ENCODE measurements at regions not wholly inside any gene's neighbourhood (a gene's known extent, or its start where the extent isn't known, plus 50 kb on each side); places are given as distances from the start of the nearest gene placed in this dataset.
A peak's percentile ranks its signal among the peaks of the same experiment; 100 is the strongest.
"Not testable (repeated sequence)": the region's sequence is repeated elsewhere in the genome, so short reads cannot be mapped to it uniquely, and the experiment has no call there.

DNA sequence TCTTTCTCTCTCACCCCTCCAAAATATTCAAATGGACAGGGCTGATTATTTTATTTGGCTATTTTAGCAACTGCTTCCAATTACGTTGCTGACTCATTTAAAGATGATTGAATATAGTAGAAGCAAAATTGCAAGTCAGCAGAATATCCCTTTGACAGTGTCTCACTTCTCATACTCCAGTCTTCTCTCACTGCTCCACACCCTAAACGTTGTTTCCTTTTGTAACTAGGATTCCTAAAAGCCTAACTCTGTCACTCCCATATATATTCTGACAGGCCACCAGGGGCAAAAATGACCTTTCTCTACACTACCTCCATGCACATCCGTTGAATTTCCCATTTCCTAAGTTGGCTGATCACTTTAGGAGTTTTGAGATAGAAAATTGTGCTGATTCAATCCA, 351.1 kb downstream of the RND3 start:
- DNase-seq, result no peak

DNA sequence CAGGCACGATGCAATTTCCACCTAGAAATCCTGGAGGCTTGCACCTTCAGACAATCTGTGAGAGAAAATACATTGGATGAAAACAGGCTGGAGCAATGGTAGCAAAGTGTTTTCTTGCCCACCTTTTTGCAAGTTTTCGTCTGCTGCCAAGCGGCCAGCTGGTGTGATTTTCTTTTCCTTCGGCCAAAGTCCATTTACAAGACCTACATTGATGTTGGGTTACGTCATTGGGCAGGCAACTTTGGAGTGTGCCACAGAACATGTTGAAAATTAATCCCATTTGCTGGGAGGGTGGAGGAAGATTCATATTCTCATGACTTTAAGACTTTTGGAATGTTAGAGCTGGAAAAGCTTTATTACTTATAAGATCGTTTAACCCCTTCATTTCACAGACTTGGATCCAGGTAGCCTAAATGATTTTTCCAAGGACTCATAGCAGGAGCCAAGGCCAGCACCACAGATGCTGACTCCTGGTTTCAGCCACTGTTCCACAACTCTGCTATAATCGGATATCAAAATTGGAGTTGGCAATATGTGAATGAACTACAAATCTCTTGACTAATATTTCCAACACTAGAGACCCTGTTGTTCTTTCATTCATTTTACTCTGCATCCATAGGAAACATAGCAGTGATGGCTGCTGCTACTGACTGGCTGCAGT, 352.1 kb downstream of the RND3 start:
- no peak for DNase-seq

DNA sequence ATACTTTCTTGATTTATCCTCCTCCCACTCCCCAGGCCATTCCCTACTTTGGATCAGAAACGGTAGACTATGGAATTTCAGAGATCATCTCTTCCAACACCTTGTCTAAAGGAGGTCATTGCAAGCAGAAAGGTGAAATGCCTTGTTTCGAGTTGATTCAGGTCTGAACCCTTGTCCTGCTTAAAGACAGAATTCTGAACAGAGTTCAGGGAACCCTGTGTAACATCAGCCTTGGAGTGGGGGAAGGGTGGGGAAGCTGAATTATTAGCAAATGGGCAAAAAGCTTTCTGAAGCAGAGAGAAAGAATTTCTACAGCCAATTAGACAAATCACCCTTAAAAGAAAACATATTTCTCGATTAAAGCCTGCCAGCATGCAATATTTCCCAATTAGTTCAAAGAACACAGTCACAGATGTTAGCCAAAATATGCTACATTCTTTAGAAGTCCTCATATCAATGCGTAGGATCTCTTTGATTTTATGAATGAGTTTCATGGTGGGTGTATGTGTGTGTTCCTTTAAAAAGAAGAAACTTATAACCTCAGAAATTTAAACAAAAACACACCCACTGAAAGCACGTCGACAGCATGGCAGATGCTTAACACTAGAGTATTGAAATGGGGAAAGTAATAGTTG, 353.1 kb downstream of the RND3 start:
- peak; percentile 39 to 54 for DNase-seq

DNA sequence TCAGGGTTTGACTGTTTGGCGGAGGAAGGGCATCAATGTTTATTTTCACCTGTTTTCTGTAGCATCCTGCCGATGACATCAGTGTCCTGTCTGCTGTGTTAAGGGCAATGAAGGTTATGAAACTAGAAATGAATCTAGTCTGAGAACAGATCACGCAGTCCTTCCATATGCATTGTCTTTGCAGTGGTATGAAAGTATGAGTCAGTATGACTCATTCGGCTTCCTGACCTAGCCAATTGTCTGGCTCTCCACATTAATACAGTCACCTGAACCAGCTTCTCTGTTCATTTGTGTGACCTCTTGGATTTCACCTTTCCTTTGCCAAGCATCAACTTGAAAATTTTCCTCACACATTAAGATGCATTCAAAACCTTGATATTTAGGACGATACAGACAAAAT, 353.8 kb downstream of the RND3 start:
- DNase-seq, result no peak

DNA sequence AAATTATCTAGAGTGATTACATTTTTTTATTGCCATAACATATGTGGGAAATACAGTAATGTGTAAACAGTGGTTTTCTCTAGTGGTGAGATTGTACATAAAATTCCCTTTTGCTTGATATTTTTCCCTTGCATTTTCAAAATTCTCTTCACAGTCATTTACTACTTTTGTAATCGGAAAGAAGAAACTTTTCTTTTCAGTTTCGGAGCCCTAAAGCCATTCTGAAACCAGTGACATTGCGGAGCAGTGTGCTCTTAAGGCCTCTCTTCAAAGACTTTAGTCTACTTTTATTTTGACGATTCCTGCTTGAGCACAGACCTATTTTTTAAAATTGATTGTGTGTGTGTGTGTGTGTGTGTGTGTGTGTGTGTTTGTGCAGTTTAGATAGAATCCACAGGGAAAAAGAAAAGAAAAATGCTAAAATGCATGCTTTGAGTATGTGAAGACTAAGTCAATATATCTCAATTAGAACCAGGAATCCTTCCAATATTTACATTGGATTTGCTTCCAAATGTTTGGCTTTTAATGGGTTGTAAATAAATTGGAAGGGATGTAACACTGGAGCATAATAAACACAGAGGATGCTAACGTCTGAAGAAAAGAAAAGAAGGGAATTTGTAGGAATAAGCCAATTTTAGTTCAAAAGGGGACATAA, 357.4 kb downstream of the RND3 start:
- DNase-seq, result peak; percentile 39 to 51

DNA sequence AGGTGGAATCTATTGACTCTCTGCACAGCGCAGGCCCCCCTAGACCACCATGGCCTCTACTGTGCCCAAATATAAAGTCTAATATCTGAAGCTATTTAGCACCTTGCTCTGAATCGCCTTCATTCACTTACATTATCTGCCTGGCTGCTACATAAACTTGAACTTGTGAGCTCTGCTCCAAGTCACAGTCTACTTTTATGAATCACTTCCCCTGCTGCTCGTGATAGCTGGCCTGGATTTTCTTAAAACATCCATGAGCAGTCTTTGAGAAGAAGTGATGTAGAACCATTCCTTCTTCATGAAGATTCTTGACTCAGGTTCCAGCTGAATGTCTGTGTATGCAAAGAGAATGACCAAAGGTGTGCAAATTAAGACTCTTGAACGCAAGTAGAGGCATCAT, 359.5 kb downstream of the RND3 start:
- no peak for DNase-seq

DNA sequence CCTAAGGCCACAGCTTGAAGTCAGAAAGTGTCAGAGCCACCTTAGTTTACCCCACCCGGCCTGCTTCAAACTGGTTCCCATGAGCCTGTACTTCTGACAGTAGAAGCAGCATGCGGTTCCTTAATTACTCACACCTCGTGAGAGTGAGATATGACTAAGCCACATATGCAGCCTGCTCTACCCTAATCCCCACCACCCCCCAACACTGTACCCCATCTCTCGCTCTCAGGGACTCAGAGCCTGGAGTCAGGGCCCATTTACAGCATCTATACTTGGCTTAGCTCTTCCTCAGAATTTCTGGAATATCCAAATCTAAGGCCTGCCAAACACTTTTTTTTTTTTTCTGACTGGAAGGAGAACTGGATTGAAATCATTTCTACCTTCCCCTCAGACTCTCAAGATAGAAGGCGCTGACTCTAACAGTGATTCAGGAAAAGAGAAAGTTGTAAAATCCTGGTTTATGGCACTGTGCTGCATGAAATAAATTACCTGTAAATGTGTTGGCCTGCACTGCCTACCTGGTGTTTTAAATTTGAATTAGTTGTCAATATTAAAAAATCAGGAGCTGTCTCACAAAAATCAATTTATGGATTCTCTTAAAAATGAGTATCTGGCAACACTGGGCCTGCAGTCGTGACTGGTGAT, 360.0 kb downstream of the RND3 start:
- DNase-seq, result no peak

DNA sequence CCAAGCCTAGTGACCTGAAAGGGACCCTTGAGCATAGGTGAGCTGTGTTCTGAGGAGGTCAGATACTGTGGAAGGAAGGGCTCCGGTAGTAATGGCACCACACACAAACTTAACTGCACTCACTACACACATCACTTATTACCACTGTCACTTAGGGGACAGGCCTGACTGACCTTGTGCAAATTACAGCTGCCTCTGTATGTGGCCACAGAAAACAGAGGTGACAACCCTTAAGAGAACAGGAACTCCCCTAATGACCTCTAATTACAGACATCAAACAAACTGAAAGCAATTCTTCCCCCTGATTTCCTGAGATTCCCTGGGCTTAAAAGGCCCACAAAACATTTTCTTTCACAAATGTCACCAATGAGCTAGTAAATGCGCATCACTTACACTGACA, 360.6 kb downstream of the RND3 start:
- DNase-seq, result no peak

DNA sequence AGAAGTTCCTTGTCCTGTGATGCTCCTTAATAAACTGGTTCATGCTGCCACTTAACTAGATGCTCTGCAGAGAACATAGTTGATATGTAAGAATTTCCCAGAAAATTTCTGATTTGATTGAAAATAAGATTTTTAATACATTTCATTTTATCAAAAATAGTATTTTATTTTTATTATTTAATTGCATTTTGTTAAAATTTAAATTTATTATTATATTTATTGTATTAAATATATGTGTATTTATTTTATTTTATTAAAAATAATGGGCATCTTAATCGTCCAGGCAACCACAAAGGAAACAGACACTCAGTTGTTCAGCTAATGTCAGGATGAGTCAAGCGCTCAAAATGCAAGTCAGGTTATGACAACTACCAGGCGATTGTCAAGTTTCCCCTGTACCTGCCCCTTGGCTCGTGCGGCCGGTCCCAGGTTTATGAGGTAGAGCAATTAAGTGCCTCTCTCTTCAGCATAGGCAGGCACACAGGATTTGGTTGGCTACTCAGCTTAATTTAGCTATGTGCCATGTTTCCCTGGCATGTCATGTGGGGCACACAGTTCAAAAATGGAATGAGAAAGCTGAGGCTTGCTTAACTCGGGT, 361.2 kb downstream of the RND3 start:
- DNase-seq, result no peak

DNA sequence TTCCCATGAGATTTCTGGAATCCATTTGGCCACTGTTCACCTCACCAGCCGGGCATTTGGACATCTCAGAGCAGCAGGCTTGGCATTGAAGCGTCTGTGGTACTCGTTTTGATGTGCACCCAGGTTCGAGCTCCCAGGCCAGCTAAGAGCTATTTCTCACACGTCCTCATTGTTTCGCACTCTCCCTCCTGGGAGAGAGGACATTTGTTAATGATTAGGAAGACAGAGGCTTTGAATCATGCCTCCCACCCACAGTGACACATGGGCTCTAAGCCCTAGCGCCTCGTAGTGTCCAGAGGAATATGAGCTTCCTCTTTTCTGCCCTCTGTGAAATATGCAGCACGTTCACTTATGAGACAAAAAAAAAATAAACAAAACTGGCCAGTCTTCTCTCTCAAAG, 361.8 kb downstream of the RND3 start:
- no peak for DNase-seq

DNA sequence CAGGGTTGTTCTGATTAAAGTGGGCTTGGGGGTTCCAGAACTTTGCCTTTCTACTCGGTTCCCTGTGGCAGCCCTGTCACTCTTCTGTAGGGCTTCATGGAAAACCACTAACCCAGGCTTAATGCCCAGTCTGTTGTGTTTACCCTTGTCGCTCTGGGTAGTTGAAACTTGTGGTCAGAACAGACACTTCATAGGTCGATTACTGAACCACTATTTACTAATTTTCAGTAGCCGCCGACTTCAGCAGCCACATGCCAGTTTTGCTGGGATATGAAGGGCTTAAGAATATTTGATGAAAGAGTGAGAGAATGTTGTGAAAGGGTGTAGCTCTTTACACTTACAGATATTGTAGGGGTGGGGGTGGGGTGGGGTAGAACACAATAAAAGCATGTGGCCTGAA, 362.3 kb downstream of the RND3 start:
- DNase-seq, result no peak

DNA sequence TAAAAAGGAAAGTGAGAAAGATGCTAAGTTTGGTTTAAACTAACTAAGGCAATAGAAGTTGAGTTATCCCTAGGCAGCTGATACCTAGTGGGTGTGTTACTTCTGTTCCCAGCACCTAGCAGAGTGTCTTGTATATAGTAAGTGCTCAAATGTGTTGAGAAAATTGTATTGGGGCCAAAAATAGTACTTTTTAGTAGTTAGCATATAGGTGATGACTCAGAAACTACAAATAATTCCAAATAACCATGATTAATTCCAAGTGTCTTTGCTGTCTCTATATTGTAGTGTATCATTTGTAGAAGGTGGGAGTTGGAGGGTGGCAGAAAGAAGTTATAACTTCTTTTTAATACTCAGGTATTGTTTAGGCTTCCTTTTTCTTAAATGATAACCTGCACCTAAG, 362.7 kb downstream of the RND3 start:
- no peak for DNase-seq

DNA sequence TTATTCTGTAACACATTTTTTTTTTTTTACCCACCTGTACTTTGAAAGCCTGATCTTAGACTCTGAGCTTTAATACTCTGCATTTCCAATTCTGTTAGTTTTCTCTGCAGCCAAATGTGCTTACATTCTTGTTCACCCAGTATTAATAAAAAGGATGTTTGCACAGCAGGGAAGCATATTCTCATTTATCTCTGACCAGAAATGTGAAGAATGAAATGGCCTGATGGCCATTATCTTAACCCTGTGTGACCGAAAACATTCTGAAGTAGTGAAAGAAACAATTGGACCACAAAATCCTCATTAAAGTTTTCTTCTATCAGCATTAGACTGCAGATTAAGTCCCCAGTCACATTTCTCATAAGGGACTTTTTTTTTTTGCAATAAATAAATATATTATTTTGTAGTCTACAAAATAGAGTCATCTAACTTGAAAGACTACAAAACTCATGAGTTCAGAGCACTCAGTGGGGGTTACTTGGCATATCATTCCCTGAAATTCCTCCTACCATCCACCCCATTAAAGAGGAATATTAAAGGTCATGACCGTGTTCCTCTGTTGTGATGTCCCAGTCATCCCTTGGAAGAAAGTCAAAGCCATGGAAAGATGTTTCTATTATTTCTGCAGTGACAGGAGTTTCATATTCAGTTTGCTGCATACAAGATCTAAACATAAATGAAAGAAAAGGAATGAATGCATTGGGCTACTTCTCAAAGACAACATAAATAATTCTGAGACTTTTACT, 364.4 kb downstream of the RND3 start:
- no peak for DNase-seq

DNA sequence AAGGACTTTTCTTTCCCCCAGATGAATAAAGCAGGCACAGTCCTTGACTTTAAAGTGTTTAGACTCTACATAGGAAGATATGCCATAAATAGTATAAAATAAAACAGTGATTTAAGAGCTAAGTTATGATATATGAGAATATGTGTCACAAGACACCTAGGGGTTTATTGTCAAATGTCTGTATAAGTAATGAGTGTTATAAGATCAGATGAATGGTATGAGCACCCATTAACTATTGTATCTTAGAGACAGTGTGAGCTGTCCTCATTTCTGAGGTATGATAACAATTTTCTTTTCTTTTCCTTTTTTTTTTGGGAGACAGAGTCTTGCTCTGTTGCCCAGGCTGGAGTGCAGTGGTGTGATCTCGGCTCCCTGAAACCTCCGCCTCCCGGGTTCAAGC, 365.3 kb downstream of the RND3 start:
- no peak for DNase-seq

DNA sequence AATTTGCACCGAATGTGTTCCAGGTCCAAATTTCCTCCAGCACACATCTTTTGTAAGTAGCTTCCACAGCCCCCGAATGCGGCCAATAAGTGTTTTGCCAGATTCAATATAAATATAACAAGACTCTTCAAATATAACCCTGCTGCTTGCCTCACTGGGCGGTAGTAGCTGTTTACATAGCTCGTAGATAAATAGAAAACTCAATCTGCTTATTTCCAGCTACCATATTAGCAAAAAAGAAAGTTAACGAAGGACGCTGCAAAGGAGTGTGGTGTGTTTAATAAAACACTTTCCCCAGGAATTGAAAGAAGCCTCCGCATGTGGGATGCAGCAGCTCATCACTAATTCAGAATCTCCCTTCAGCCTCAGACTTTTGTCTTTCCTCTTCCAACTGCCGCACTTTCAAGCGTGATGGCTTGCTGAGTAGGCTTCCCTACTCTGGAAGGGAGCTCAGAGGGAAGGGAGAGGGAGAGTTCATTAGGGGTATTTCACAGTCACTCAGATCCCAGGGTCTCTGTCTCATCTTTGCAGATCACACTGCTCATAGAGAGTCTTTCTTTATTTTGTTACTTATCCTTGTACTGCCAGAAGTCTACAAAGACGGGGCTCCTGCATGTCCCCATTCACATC, 367.0 kb downstream of the RND3 start:
- DNase-seq, result peak in 1 of 2 donors; percentile 33

DNA sequence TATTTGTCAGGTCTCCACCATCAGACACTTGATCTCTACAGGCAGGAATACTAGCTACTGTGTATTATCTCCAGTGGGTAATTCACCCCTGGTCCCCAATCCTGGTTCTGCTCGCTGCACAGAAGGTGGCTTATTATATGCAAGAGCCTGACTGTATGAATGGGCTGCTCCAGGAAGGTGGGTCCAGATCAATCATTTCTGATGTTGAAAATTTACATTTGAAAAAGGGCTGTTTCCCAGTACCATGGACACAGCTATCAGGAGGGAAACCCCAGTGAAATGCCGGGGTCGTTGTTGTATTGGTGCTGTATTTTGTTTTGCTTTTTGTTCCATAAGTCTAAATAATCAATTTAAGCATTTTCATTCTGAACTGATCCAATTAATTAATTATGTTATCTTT, 367.6 kb downstream of the RND3 start:
- DNase-seq, result no peak

DNA sequence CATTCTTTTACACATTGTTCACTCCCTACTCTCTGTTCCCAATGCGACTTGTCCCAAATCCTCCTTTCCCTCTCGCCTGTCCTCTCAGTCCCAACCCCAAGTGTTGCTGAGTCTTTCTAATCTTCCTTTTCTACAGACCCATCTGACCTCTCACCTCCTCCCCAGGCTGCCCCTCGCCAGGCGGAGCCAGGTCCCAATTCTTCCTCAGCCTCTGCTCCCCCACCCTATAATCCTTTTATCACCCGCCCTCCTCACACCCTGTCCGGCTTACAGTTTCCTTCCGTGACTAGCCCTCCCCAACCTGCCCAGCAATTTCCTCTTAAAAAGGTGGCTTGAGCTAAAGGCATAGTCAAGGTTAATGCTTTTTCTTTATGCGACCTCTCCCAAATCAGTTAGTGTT, 373.4 kb downstream of the RND3 start:
- not testable (repeated sequence) for DNase-seq

DNA sequence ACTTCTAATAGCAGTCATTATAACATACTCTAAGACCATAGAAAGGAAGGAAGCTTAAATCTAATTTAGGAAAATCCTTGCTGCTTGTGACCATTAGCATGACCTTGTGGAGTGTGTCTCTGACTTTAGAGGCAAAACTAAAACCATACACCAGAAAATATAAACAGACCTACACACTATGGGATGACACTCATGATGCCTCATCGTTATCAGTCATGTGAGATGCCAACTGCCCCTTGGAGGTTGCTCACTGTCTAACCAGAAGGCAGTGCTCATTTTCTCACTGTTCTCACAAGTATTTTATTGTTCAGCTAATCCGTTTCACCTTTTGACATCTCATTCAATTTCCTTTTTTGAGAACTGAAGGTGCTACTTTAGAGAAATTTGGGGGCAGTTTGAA, 376.9 kb downstream of the RND3 start:
- no peak for DNase-seq

DNA sequence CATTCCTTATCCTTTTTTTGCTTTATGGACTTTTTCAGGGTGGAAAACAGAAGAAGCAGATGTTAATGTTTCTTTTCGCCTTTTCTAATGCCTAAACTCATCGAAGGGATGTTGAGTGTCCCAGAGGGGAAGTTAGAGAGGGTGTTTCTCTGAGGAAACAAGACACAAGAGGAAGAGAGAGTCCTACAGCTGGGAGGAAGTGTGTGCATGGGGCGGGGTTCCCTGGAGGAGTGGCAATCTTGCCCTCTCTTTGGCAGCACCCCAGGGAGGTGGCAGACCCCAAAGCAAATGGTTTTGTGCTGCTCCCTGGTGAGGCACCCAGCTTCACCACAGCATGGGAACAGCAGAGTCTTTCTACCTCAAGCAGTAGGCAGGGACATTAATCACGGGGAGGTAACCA, 377.6 kb downstream of the RND3 start:
- no peak for DNase-seq

DNA sequence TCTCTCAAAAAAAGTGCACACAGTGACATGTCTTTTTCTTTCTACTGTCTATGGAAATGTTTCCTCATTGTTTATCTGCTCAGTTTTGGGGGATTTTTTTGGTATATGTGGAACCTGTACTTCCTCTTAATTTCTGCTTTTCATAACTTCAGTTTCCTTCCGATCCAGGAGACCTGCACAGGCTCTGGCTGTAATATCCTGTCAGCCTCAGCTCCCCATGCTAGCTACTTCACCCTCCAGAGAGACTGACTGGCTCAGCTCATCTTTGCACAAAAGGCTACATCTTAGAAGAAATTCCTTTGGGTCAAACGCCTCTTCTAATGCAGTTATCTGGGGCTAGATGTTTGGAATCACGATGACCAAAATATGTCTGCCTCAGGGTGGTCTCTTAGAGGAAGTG, 378.4 kb downstream of the RND3 start:
- DNase-seq, result no peak

DNA sequence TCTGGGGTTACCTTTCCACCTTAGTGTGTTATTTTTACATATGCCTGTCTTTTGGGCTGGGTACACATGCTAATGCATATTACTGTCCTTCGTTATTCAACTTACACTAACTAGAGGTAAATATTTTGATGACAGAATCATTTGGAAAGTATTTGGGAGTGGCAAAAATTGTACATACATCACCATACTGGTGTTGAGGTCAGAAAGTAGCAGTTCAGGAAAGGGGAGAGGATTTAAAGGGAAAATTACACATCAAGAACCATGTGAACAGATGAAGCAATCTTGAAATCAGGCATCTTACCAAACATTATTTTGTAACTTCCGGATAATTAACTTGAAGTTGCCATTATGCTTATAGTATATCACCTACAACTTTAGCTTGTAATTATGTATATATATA, 379.7 kb downstream of the RND3 start:
- DNase-seq, result no peak
